NOMO-1 treated with DMSO at 0.1 percent for 48 hours (cell line): ENCODE measurements at regions not wholly inside any gene's neighbourhood (a gene's known extent, or its start where the extent isn't known, plus 50 kb on each side); places are given as distances from the start of the nearest gene placed in this dataset.
"Not testable (repeated sequence)": the region's sequence is repeated elsewhere in the genome, so short reads cannot be mapped to it uniquely, and the experiment has no call there.

Experiments used
- DNase-seq: peaks from one replicate; lab custom pipeline; 2025; ENCODE audit not compliant: unreplicated experiment; lab: John Stamatoyannopoulos, UW

GRCh38 chr20:5395932-5396727 lies 79.4 kb upstream of the PROKR2 start:
- DNase-seq, result no peak

GRCh38 chr20:5393218-5393870 lies 76.6 kb upstream of the PROKR2 start:
- no peak for DNase-seq

- DNase-seq, result no peak
These were observed 74.0 kb upstream of the PROKR2 start for GRCh38 chr20:5390720-5391119.

GRCh38 chr20:5386846-5387245 lies 70.1 kb upstream of the PROKR2 start:
- DNase-seq, result peak; percentile 9

GRCh38 chr20:5381527-5381926 lies 64.8 kb upstream of the PROKR2 start:
- not testable (repeated sequence) for DNase-seq

- DNase-seq, result no peak
These were observed 60.7 kb upstream of the PROKR2 start for GRCh38 chr20:5377484-5377883.

- no peak for DNase-seq
These were observed 59.5 kb upstream of the PROKR2 start for GRCh38 chr20:5376228-5376627.

- DNase-seq, result no peak
These were observed 57.4 kb upstream of the PROKR2 start for GRCh38 chr20:5374171-5374570.

GRCh38 chr20:5372371-5372770 lies 55.6 kb upstream of the PROKR2 start:
- no peak for DNase-seq

- DNase-seq, result no peak
These were observed 52.9 kb upstream of the PROKR2 start for GRCh38 chr20:5369629-5370028.
